ENCODE measurements at regions not wholly inside any gene's neighbourhood (a gene's known extent, or its start where the extent isn't known, plus 50 kb on each side); places are given as distances from the start of the nearest gene placed in this dataset.
"Not testable (repeated sequence)": the region's sequence is repeated elsewhere in the genome, so short reads cannot be mapped to it uniquely, and the experiment has no call there.

GRCh38 chr9:111108946-111109345 is 70.7 kb upstream of the LPAR1 start:
- no peak for DNase-seq
- no peaks in the 10 kb centered on the region for H3K27me3 Mint-ChIP-seq (ENCODE audit: low read depth in 3 of 3)
- no peak overlapping the region for H3K27ac Mint-ChIP-seq
- no peak overlapping the region for H3K4me3 Mint-ChIP-seq
- peaks cover 0 to 2% (median 1%) of the 10 kb centered on the region in 6 donors for H3K9me3 Mint-ChIP-seq
- H3K4me1 Mint-ChIP-seq, result no peaks in the 10 kb centered on the region
- no peaks in the 10 kb centered on the region for H3K36me3 Mint-ChIP-seq

GRCh38 chr9:111107141-111107540 is 68.9 kb upstream of the LPAR1 start:
- H3K9me3 Mint-ChIP-seq, result peaks cover 0 to 5% (median 2%) of the 10 kb centered on the region in 6 donors
- no peak overlapping the region for H3K27ac Mint-ChIP-seq
- no peak for DNase-seq
- H3K27me3 Mint-ChIP-seq (ENCODE audit: low read depth in 3 of 3), result peaks cover 0 to 2% (median 0%) of the 10 kb centered on the region in 3 donors
- H3K36me3 Mint-ChIP-seq, result no peaks in the 10 kb centered on the region
- H3K4me3 Mint-ChIP-seq, result no peak overlapping the region
- H3K4me1 Mint-ChIP-seq, result no peaks in the 10 kb centered on the region

- Mint-ChIP-seq H3K27ac (no peak overlapping the region), H3K9me3 (peaks cover 0 to 6% (median 2%) of the 10 kb centered on the region in 6 donors), H3K27me3 (ENCODE audit: low read depth in 3 of 3) (peaks cover 0 to 2% (median 0%) of the 10 kb centered on the region in 3 donors), H3K4me1 (no peaks in the 10 kb centered on the region), H3K4me3 (no peak overlapping the region), H3K36me3 (no peaks in the 10 kb centered on the region)
- DNase-seq, result no peak
Measured at GRCh38 chr9:111106202-111106601, 67.9 kb upstream of the LPAR1 start.

GRCh38 chr9:111102793-111103464 is 64.7 kb upstream of the LPAR1 start:
- H3K36me3 Mint-ChIP-seq, result no peaks in the 10 kb centered on the region
- no peak for DNase-seq
- H3K27me3 Mint-ChIP-seq (ENCODE audit: low read depth in 3 of 3), result peaks cover 0 to 2% (median 0%) of the 10 kb centered on the region in 3 donors
- H3K4me1 Mint-ChIP-seq, result no peaks in the 10 kb centered on the region
- H3K9me3 Mint-ChIP-seq, result peaks cover 0 to 8% (median 1%) of the 10 kb centered on the region in 6 donors
- H3K27ac Mint-ChIP-seq, result no peak overlapping the region
- no peak overlapping the region for H3K4me3 Mint-ChIP-seq

- Mint-ChIP-seq H3K9me3 (peaks cover 0 to 6% (median under 1%) of the 10 kb centered on the region in 6 donors), H3K4me1 (no peaks in the 10 kb centered on the region), H3K4me3 (no peak overlapping the region), H3K27ac (no peak overlapping the region), H3K36me3 (no peaks in the 10 kb centered on the region), H3K27me3 (ENCODE audit: low read depth in 3 of 3) (peaks cover 0 to 2% (median 2%) of the 10 kb centered on the region in 3 donors)
- DNase-seq, result no peak
Measured at GRCh38 chr9:111099199-111100008, 61.1 kb upstream of the LPAR1 start.

- no peak for DNase-seq
- no peaks in the 10 kb centered on the region for H3K36me3 Mint-ChIP-seq
- H3K9me3 Mint-ChIP-seq, result peaks cover 0 to 6% (median under 1%) of the 10 kb centered on the region in 6 donors
- peaks cover 0 to 2% (median 0%) of the 10 kb centered on the region in 3 donors for H3K27me3 Mint-ChIP-seq (ENCODE audit: low read depth in 3 of 3)
- no peak overlapping the region for H3K27ac Mint-ChIP-seq
- H3K4me1 Mint-ChIP-seq, result no peaks in the 10 kb centered on the region
- no peak overlapping the region for H3K4me3 Mint-ChIP-seq
Measured at GRCh38 chr9:111098093-111098492, 59.8 kb upstream of the LPAR1 start.

- H3K9me3 Mint-ChIP-seq, result peaks cover 0 to 6% (median under 1%) of the 10 kb centered on the region in 6 donors
- no peak overlapping the region for H3K27ac Mint-ChIP-seq
- no peaks in the 10 kb centered on the region for H3K4me1 Mint-ChIP-seq
- no peak overlapping the region for H3K4me3 Mint-ChIP-seq
- peaks cover 0 to 2% (median 0%) of the 10 kb centered on the region in 3 donors for H3K27me3 Mint-ChIP-seq (ENCODE audit: low read depth in 3 of 3)
- H3K36me3 Mint-ChIP-seq, result no peaks in the 10 kb centered on the region
- no peak for DNase-seq
Measured at GRCh38 chr9:111096051-111096450, 57.8 kb upstream of the LPAR1 start.

GRCh38 chr9:111095441-111095840 is 57.2 kb upstream of the LPAR1 start:
- H3K27me3 Mint-ChIP-seq (ENCODE audit: low read depth in 3 of 3), result peaks cover 0 to 2% (median 0%) of the 10 kb centered on the region in 3 donors

GRCh38 chr9:111094958-111095357 is 56.7 kb upstream of the LPAR1 start:
- no peak for DNase-seq
- no peak overlapping the region for H3K4me3 Mint-ChIP-seq
- peaks cover 0 to 2% (median 0%) of the 10 kb centered on the region in 3 donors for H3K27me3 Mint-ChIP-seq (ENCODE audit: low read depth in 3 of 3)
- H3K4me1 Mint-ChIP-seq, result no peaks in the 10 kb centered on the region
- no peaks in the 10 kb centered on the region for H3K36me3 Mint-ChIP-seq
- no peak overlapping the region for H3K27ac Mint-ChIP-seq
- peaks cover 0 to 6% (median under 1%) of the 10 kb centered on the region in 6 donors for H3K9me3 Mint-ChIP-seq

More at GRCh38 chr9:111095441-111095840, 57.2 kb upstream of the LPAR1 start:
- no peaks in the 10 kb centered on the region for H3K36me3 Mint-ChIP-seq
- no peaks in the 10 kb centered on the region for H3K4me1 Mint-ChIP-seq
- H3K9me3 Mint-ChIP-seq, result peaks cover 0 to 6% (median under 1%) of the 10 kb centered on the region in 6 donors
- DNase-seq, result no peak
- no peak overlapping the region for H3K4me3 Mint-ChIP-seq
- no peak overlapping the region for H3K27ac Mint-ChIP-seq

- no peaks in the 10 kb centered on the region for H3K36me3 Mint-ChIP-seq
- no peak for DNase-seq
- H3K27me3 Mint-ChIP-seq (ENCODE audit: low read depth in 3 of 3), result peaks cover 0 to 2% (median 0%) of the 10 kb centered on the region in 3 donors
- H3K9me3 Mint-ChIP-seq, result peaks cover 0 to 6% (median under 1%) of the 10 kb centered on the region in 6 donors
- H3K4me1 Mint-ChIP-seq, result no peaks in the 10 kb centered on the region
- no peak overlapping the region for H3K27ac Mint-ChIP-seq
- no peak overlapping the region for H3K4me3 Mint-ChIP-seq
Measured at GRCh38 chr9:111094433-111094924, 56.2 kb upstream of the LPAR1 start.

- H3K27ac Mint-ChIP-seq; H3K36me3 Mint-ChIP-seq; H3K4me3 Mint-ChIP-seq; H3K4me1 Mint-ChIP-seq; DNase-seq; H3K27me3 Mint-ChIP-seq (ENCODE audit: low read depth in 3 of 3): not testable (repeated sequence)
- H3K9me3 Mint-ChIP-seq, result peaks cover 2 to 13% (median 4%) of the 10 kb centered on the region in 6 donors
Measured at GRCh38 chr9:111092167-111092566, 53.9 kb upstream of the LPAR1 start.

Data from immature natural killer cell (primary cell).